ENCODE measurements at regions not wholly inside any gene's neighbourhood (a gene's known extent, or its start where the extent isn't known, plus 50 kb on each side); places are given as distances from the start of the nearest gene placed in this dataset.
A peak's percentile ranks its signal among the peaks of the same experiment; 100 is the strongest.

- Histone ChIP-seq H2BK12ac (ENCODE audit: low read length) (no peak overlapping the region), H3K36me3 (replicated peaks in 1 of 2; ENCODE audit: control insufficient read depth in 2 of 2, insufficient read depth in 2 of 2, low read length in 2 of 2) (no peaks in the 10 kb centered on the region), H2BK120ac (ENCODE audit: low read depth, low read length) (no peak overlapping the region), H2AFZ (ENCODE audit: low read length) (peak overlapping the region; percentile 28), H2AK5ac (ENCODE audit: low read depth, low read length) (no peak overlapping the region), H4K91ac (ENCODE audit: low read depth, low read length, poor library complexity) (no peak overlapping the region), H3K23ac (ENCODE audit: low read depth, low read length, poor library complexity) (no peak overlapping the region), H3K9ac (ENCODE audit: low read depth, low read length, poor library complexity) (no peak overlapping the region), H3K79me1 (ENCODE audit: low read depth, low read length) (no peaks in the 10 kb centered on the region), H3K4ac (ENCODE audit: low read length) (no peak overlapping the region), H3K27ac (replicated peaks; ENCODE audit: low read length) (no peak overlapping the region), H3K18ac (ENCODE audit: low read length) (no peak overlapping the region), H3K9me3 (replicated peaks in 1 of 2; ENCODE audit: control insufficient read depth in 2 of 2, insufficient read depth in 1 of 2, low read depth in 1 of 2, low read length in 2 of 2) (no peaks in the 10 kb centered on the region), H3K14ac (ENCODE audit: low read length) (no peak overlapping the region), H3K4me1 (ENCODE audit: control insufficient read depth in 2 of 2, insufficient read depth in 1 of 2, low read depth in 1 of 2, low read length in 2 of 2) (peaks cover 2 to 5% of the 10 kb centered on the region in 2 donors), H3K4me3 (ENCODE audit: low read length in 2 of 2) (no peak overlapping the region), H3K27me3 (ENCODE audit: control insufficient read depth in 3 of 3, insufficient read depth in 3 of 3, low read depth in 1 of 3, low read length in 3 of 3) (no peaks in the 10 kb centered on the region), H2BK15ac (ENCODE audit: low read length) (no peak overlapping the region), H2BK5ac (ENCODE audit: low read length) (no peak overlapping the region), H4K8ac (ENCODE audit: low read depth, low read length) (no peak overlapping the region), H3K4me2 (ENCODE audit: insufficient read depth, low read length, poor library complexity, severe bottlenecking) (no peak overlapping the region)
- WGBS, 2 donors (ENCODE audit: extremely low coverage in 2 of 2, insufficient read length in 2 of 2, insufficient replicate concordance in 1 of 2), result no CpG with 5 or more reads among the region's 5 CpGs
- peak; percentile 18 for DNase-seq (ENCODE audit: low spot score)
Observed at GRCh38 chr1:183734543-183735036, 70.3 kb upstream of the RGL1 start.

- no peak overlapping the region for H2BK120ac ChIP-seq (ENCODE audit: low read depth, low read length)
- no peak overlapping the region for H2BK12ac ChIP-seq (ENCODE audit: low read length)
- H2BK15ac ChIP-seq (ENCODE audit: low read length), result no peak overlapping the region
Observed at GRCh38 chr1:183733715-183734114, 71.2 kb upstream of the RGL1 start.

GRCh38 chr1:183732236-183732880 is 72.6 kb upstream of the RGL1 start:
- H3K4me1 ChIP-seq (ENCODE audit: control insufficient read depth in 2 of 2, insufficient read depth in 1 of 2, low read depth in 1 of 2, low read length in 2 of 2), result peaks cover 2 to 5% of the 10 kb centered on the region in 2 donors

More at GRCh38 chr1:183733715-183734114, 71.2 kb upstream of the RGL1 start:
- peaks cover 2 to 5% of the 10 kb centered on the region in 2 donors for H3K4me1 ChIP-seq (ENCODE audit: control insufficient read depth in 2 of 2, insufficient read depth in 1 of 2, low read depth in 1 of 2, low read length in 2 of 2)
- H2AFZ ChIP-seq (ENCODE audit: low read length), result no peak overlapping the region
- H3K36me3 ChIP-seq (replicated peaks in 1 of 2; ENCODE audit: control insufficient read depth in 2 of 2, insufficient read depth in 2 of 2, low read length in 2 of 2), result no peaks in the 10 kb centered on the region
- H3K23ac ChIP-seq (ENCODE audit: low read depth, low read length, poor library complexity), result no peak overlapping the region
- H3K27me3 ChIP-seq (ENCODE audit: control insufficient read depth in 3 of 3, insufficient read depth in 3 of 3, low read depth in 1 of 3, low read length in 3 of 3), result no peaks in the 10 kb centered on the region
- H3K9me3 ChIP-seq (replicated peaks in 1 of 2; ENCODE audit: control insufficient read depth in 2 of 2, insufficient read depth in 1 of 2, low read depth in 1 of 2, low read length in 2 of 2), result no peaks in the 10 kb centered on the region
- H3K27ac ChIP-seq (replicated peaks; ENCODE audit: low read length), result no peak overlapping the region
- H3K4me3 ChIP-seq (ENCODE audit: low read length in 2 of 2), result no peak overlapping the region
- no peaks in the 10 kb centered on the region for H3K79me1 ChIP-seq (ENCODE audit: low read depth, low read length)
- H3K4ac ChIP-seq (ENCODE audit: low read length), result no peak overlapping the region
- WGBS, 2 donors (ENCODE audit: extremely low coverage in 2 of 2, insufficient read length in 2 of 2, insufficient replicate concordance in 1 of 2), result no CpG with 5 or more reads among the region's 2 CpGs
- no peak for DNase-seq (ENCODE audit: low spot score)
- H3K14ac ChIP-seq (ENCODE audit: low read length), result no peak overlapping the region
- no peak overlapping the region for H2BK5ac ChIP-seq (ENCODE audit: low read length)
- H4K91ac ChIP-seq (ENCODE audit: low read depth, low read length, poor library complexity), result no peak overlapping the region
- H4K8ac ChIP-seq (ENCODE audit: low read depth, low read length), result no peak overlapping the region
- H3K4me2 ChIP-seq (ENCODE audit: insufficient read depth, low read length, poor library complexity, severe bottlenecking), result no peak overlapping the region
- H3K18ac ChIP-seq (ENCODE audit: low read length), result no peak overlapping the region
- H2AK5ac ChIP-seq (ENCODE audit: low read depth, low read length), result no peak overlapping the region
- H3K9ac ChIP-seq (ENCODE audit: low read depth, low read length, poor library complexity), result no peak overlapping the region

GRCh38 chr1:183730886-183731573 is 73.9 kb upstream of the RGL1 start:
- Histone ChIP-seq H3K79me1 (ENCODE audit: low read depth, low read length) (no peaks in the 10 kb centered on the region), H2BK12ac (ENCODE audit: low read length) (no peak overlapping the region), H4K8ac (ENCODE audit: low read depth, low read length) (no peak overlapping the region), H3K27ac (replicated peaks; ENCODE audit: low read length) (no peak overlapping the region), H3K4me1 (ENCODE audit: control insufficient read depth in 2 of 2, insufficient read depth in 1 of 2, low read depth in 1 of 2, low read length in 2 of 2) (peaks cover 2 to 5% of the 10 kb centered on the region in 2 donors), H2BK5ac (ENCODE audit: low read length) (no peak overlapping the region), H2AFZ (ENCODE audit: low read length) (no peak overlapping the region), H3K23ac (ENCODE audit: low read depth, low read length, poor library complexity) (no peak overlapping the region), H3K27me3 (ENCODE audit: control insufficient read depth in 3 of 3, insufficient read depth in 3 of 3, low read depth in 1 of 3, low read length in 3 of 3) (no peaks in the 10 kb centered on the region), H3K4ac (ENCODE audit: low read length) (no peak overlapping the region), H4K91ac (ENCODE audit: low read depth, low read length, poor library complexity) (no peak overlapping the region), H3K18ac (ENCODE audit: low read length) (no peak overlapping the region), H3K36me3 (replicated peaks in 1 of 2; ENCODE audit: control insufficient read depth in 2 of 2, insufficient read depth in 2 of 2, low read length in 2 of 2) (no peaks in the 10 kb centered on the region), H2BK120ac (ENCODE audit: low read depth, low read length) (no peak overlapping the region), H3K4me3 (ENCODE audit: low read length in 2 of 2) (no peak overlapping the region), H2BK15ac (ENCODE audit: low read length) (no peak overlapping the region), H2AK5ac (ENCODE audit: low read depth, low read length) (no peak overlapping the region), H3K9me3 (replicated peaks in 1 of 2; ENCODE audit: control insufficient read depth in 2 of 2, insufficient read depth in 1 of 2, low read depth in 1 of 2, low read length in 2 of 2) (no peaks in the 10 kb centered on the region), H3K4me2 (ENCODE audit: insufficient read depth, low read length, poor library complexity, severe bottlenecking) (no peak overlapping the region), H3K9ac (ENCODE audit: low read depth, low read length, poor library complexity) (no peak overlapping the region), H3K14ac (ENCODE audit: low read length) (no peak overlapping the region)
- no CpG with 5 or more reads among the region's 2 CpGs for WGBS, 2 donors (ENCODE audit: extremely low coverage in 2 of 2, insufficient read length in 2 of 2, insufficient replicate concordance in 1 of 2)
- no peak for DNase-seq (ENCODE audit: low spot score)

More at GRCh38 chr1:183732236-183732880, 72.6 kb upstream of the RGL1 start:
- H4K91ac ChIP-seq (ENCODE audit: low read depth, low read length, poor library complexity), result no peak overlapping the region
- H3K9me3 ChIP-seq (replicated peaks in 1 of 2; ENCODE audit: control insufficient read depth in 2 of 2, insufficient read depth in 1 of 2, low read depth in 1 of 2, low read length in 2 of 2), result no peaks in the 10 kb centered on the region
- H3K4me3 ChIP-seq (ENCODE audit: low read length in 2 of 2), result no peak overlapping the region
- H2BK5ac ChIP-seq (ENCODE audit: low read length), result no peak overlapping the region
- H3K79me1 ChIP-seq (ENCODE audit: low read depth, low read length), result no peaks in the 10 kb centered on the region
- DNase-seq (ENCODE audit: low spot score), result no peak
- H3K9ac ChIP-seq (ENCODE audit: low read depth, low read length, poor library complexity), result no peak overlapping the region
- H2BK15ac ChIP-seq (ENCODE audit: low read length), result no peak overlapping the region
- no peaks in the 10 kb centered on the region for H3K27me3 ChIP-seq (ENCODE audit: control insufficient read depth in 3 of 3, insufficient read depth in 3 of 3, low read depth in 1 of 3, low read length in 3 of 3)
- H2AK5ac ChIP-seq (ENCODE audit: low read depth, low read length), result no peak overlapping the region
- H2BK12ac ChIP-seq (ENCODE audit: low read length), result no peak overlapping the region
- H3K23ac ChIP-seq (ENCODE audit: low read depth, low read length, poor library complexity), result no peak overlapping the region
- no CpG with 5 or more reads among the region's 6 CpGs for WGBS, 2 donors (ENCODE audit: extremely low coverage in 2 of 2, insufficient read length in 2 of 2, insufficient replicate concordance in 1 of 2)
- no peak overlapping the region for H4K8ac ChIP-seq (ENCODE audit: low read depth, low read length)
- no peak overlapping the region for H2BK120ac ChIP-seq (ENCODE audit: low read depth, low read length)
- H3K18ac ChIP-seq (ENCODE audit: low read length), result no peak overlapping the region
- no peak overlapping the region for H3K4me2 ChIP-seq (ENCODE audit: insufficient read depth, low read length, poor library complexity, severe bottlenecking)
- H3K36me3 ChIP-seq (replicated peaks in 1 of 2; ENCODE audit: control insufficient read depth in 2 of 2, insufficient read depth in 2 of 2, low read length in 2 of 2), result no peaks in the 10 kb centered on the region
- H3K14ac ChIP-seq (ENCODE audit: low read length), result no peak overlapping the region
- no peak overlapping the region for H3K4ac ChIP-seq (ENCODE audit: low read length)
- no peak overlapping the region for H2AFZ ChIP-seq (ENCODE audit: low read length)
- no peak overlapping the region for H3K27ac ChIP-seq (replicated peaks; ENCODE audit: low read length)
